Astrocyte (in vitro differentiated cells and primary cell): ENCODE measurements at regions not wholly inside any gene's neighbourhood (a gene's known extent, or its start where the extent isn't known, plus 50 kb on each side); places are given as distances from the start of the nearest gene placed in this dataset.
A peak's percentile ranks its signal among the peaks of the same experiment; 100 is the strongest.

Experiments used
- DNase-seq: peaks from one replicate; pipeline ENCODE4 v3.0.0-alpha.2; 2010; ENCODE audit warnings: low read depth
- FAIRE-seq: peaks from 2 replicates; lab custom pipeline; 2011; peaks lifted over from hg19 to GRCh38; lab: Jason Lieb, UNC
- H2AFZ ChIP-seq: 2 replicates; pipeline ENCODE4 v1.6.0; 2012; ENCODE audit warnings: low read depth, low read length, inconsistent platforms
- H3K27ac ChIP-seq: 2 replicates; pipeline ENCODE4 v1.5.1; 2011; ENCODE audit warnings: low read depth, low read length, inconsistent platforms
- H3K27me3 ChIP-seq: 2 replicates; pipeline ENCODE4 v1.6.0; 2011; ENCODE audit warnings: low read length, inconsistent platforms; ENCODE audit not compliant: insufficient read depth
- H3K36me3 ChIP-seq: 2 replicates; pipeline ENCODE4 v1.5.1; 2011; ENCODE audit warnings: low read length, inconsistent platforms; ENCODE audit not compliant: insufficient read depth
- H3K4me1 ChIP-seq: 2 replicates; pipeline ENCODE4 v1.5.1; 2011; ENCODE audit warnings: low read length, inconsistent platforms; ENCODE audit not compliant: insufficient read depth
- H3K4me2 ChIP-seq: 2 replicates; pipeline ENCODE4 v1.6.0; 2012; ENCODE audit warnings: low read length, inconsistent platforms
- H3K4me3 ChIP-seq: 2 replicates; pipeline ENCODE4 v1.5.1; 2011; ENCODE audit warnings: low read depth, mild to moderate bottlenecking, low read length, inconsistent platforms; ENCODE audit not compliant: insufficient read depth
- H3K79me2 ChIP-seq: 2 replicates; pipeline ENCODE4 v1.6.0; 2012; ENCODE audit warnings: mild to moderate bottlenecking, low read length, inconsistent platforms; ENCODE audit not compliant: insufficient read depth
- H3K9ac ChIP-seq: 2 replicates; pipeline ENCODE4 v1.6.0; 2012; ENCODE audit warnings: mild to moderate bottlenecking, low read length, inconsistent platforms
- H3K9me3 ChIP-seq: 2 replicates; pipeline ENCODE4 v1.5.1; 2012; ENCODE audit warnings: low read depth, mild to moderate bottlenecking, low read length, inconsistent platforms; ENCODE audit not compliant: insufficient read depth
- H4K20me1 ChIP-seq: 2 replicates; pipeline ENCODE4 v1.6.0; 2012; ENCODE audit warnings: low read length, inconsistent platforms; ENCODE audit not compliant: insufficient read depth
- H3K27ac Mint-ChIP-seq: one replicate; pipeline ENCODE4 v1.8.0; 2021; ENCODE audit warnings: mild to moderate bottlenecking, mixed read lengths; ENCODE audit not compliant: unreplicated experiment
- H3K27me3 Mint-ChIP-seq: one replicate; pipeline ENCODE4 v1.8.0; 2021; ENCODE audit warnings: low read depth, mixed read lengths; ENCODE audit not compliant: unreplicated experiment
- H3K36me3 Mint-ChIP-seq: one replicate; pipeline ENCODE4 v1.8.0; 2021; ENCODE audit warnings: low read depth, mixed read lengths; ENCODE audit not compliant: unreplicated experiment
- H3K4me1 Mint-ChIP-seq: one replicate; pipeline ENCODE4 v1.8.0; 2021; ENCODE audit warnings: low read depth, mixed read lengths; ENCODE audit not compliant: unreplicated experiment
- H3K4me3 Mint-ChIP-seq: one replicate; pipeline ENCODE4 v1.8.0; 2021; ENCODE audit warnings: mild to moderate bottlenecking, moderate library complexity, mixed read lengths; ENCODE audit not compliant: unreplicated experiment
- H3K9me3 Mint-ChIP-seq: one replicate; pipeline ENCODE4 v1.8.0; 2021; ENCODE audit warnings: mild to moderate bottlenecking, mixed read lengths; ENCODE audit not compliant: unreplicated experiment
- EZH2 ChIP-seq: IDR thresholded peaks from 2 replicates; pipeline ENCODE4 v1.6.1; 2012; ENCODE audit warnings: mild to moderate bottlenecking, low read length, inconsistent platforms; ENCODE audit not compliant: insufficient read depth
- TF ChIP-seq, protein P1 (sequence below): IDR thresholded peaks from 2 replicates; pipeline ENCODE4 v1.5.1; 2011; ENCODE audit warnings: low read depth, mild to moderate bottlenecking, inconsistent platforms, low read length, moderate library complexity; ENCODE audit not compliant: insufficient read depth

DNA sequence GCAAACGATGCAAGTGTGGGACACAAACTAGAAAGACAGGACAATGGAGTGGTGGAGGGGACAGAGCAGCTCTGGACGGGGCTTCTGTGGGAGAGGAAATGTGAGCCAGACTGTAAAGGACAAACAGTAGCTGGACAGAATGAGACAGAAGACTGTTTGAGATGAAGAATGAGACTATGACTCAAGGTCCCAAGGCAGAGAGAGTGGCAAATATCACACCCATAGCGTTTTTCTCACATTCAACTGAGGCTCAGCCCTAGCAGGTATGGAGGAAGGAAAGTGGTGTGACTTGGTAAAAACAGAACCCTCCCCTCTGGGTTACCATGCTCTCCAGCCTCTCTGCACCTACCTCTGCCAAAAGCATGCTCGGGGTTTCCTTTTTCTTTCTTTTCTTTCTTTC lies 96.5 kb downstream of the RPL27A start:
- peaks cover 34% of the 10 kb centered on the region for H3K36me3 Mint-ChIP-seq
- H3K4me2 ChIP-seq: peak overlapping the region; percentile 9
- H3K4me3 ChIP-seq: no peak overlapping the region
- H3K4me1 Mint-ChIP-seq: peaks cover 48% of the 10 kb centered on the region
- peaks cover 73% of the 10 kb centered on the region for H3K79me2 ChIP-seq
- H3K27ac ChIP-seq: peak overlapping the region; percentile 2
- H4K20me1 ChIP-seq: peaks cover 71% of the 10 kb centered on the region
- H3K27me3 ChIP-seq: no peaks in the 10 kb centered on the region
- no peak overlapping the region for H3K27ac Mint-ChIP-seq
- no peaks in the 10 kb centered on the region for H3K9me3 ChIP-seq
- no peak for FAIRE-seq
- no peak for TF ChIP-seq EZH2
- TF ChIP-seq, protein P1, sequence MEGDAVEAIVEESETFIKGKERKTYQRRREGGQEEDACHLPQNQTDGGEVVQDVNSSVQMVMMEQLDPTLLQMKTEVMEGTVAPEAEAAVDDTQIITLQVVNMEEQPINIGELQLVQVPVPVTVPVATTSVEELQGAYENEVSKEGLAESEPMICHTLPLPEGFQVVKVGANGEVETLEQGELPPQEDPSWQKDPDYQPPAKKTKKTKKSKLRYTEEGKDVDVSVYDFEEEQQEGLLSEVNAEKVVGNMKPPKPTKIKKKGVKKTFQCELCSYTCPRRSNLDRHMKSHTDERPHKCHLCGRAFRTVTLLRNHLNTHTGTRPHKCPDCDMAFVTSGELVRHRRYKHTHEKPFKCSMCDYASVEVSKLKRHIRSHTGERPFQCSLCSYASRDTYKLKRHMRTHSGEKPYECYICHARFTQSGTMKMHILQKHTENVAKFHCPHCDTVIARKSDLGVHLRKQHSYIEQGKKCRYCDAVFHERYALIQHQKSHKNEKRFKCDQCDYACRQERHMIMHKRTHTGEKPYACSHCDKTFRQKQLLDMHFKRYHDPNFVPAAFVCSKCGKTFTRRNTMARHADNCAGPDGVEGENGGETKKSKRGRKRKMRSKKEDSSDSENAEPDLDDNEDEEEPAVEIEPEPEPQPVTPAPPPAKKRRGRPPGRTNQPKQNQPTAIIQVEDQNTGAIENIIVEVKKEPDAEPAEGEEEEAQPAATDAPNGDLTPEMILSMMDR: no peak
- H3K9me3 Mint-ChIP-seq: no peaks in the 10 kb centered on the region
- no peak overlapping the region for H3K9ac ChIP-seq
- no peaks in the 10 kb centered on the region for H3K27me3 Mint-ChIP-seq
- peaks cover 2% of the 10 kb centered on the region for H3K36me3 ChIP-seq
- no peak for DNase-seq
- H3K4me3 Mint-ChIP-seq: no peak overlapping the region
- H3K4me1 ChIP-seq: peaks cover 16% of the 10 kb centered on the region
- no peak overlapping the region for H2AFZ ChIP-seq

DNA sequence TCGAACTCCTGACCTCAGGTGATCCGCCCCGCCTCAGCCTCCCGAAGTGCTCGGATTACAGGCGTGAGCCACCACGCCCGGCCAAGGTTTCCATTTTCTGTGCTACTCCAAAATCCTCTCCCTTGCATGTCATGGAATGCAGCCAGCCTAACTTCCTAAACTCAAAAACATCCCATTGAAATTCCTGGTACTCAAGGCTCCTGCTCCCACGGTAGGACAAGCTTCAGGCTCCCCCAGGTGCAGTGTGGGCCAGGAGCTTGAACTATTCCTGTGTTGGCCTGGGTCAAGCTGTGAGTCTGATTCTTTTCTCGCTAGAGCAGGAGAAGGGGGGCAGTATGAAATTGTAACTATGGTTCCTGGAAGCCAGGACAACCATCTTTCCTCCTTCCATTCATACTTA lies 97.1 kb downstream of the RPL27A start:
- Histone ChIP-seq H3K27ac (no peak overlapping the region), H3K4me3 (no peak overlapping the region), H3K27me3 (no peaks in the 10 kb centered on the region), H3K9ac (no peak overlapping the region), H3K79me2 (peaks cover 71% of the 10 kb centered on the region), H4K20me1 (peaks cover 70% of the 10 kb centered on the region), H3K4me1 (peaks cover 16% of the 10 kb centered on the region), H3K9me3 (no peaks in the 10 kb centered on the region), H2AFZ (no peak overlapping the region), H3K36me3 (peaks cover 2% of the 10 kb centered on the region), H3K4me2 (no peak overlapping the region)
- Mint-ChIP-seq H3K27me3 (no peaks in the 10 kb centered on the region), H3K4me1 (peaks cover 45% of the 10 kb centered on the region), H3K4me3 (no peak overlapping the region), H3K36me3 (peaks cover 32% of the 10 kb centered on the region), H3K9me3 (no peaks in the 10 kb centered on the region), H3K27ac (no peak overlapping the region)
- FAIRE-seq (no peak), DNase-seq (no peak)
- no peak for TF ChIP-seq EZH2
- TF ChIP-seq, protein P1: no peak

GRCh38 chr11:8784954-8785353 lies 102.4 kb downstream of the RPL27A start:
- Histone ChIP-seq H3K9me3 (no peaks in the 10 kb centered on the region), H3K4me1 (no peaks in the 10 kb centered on the region)
- no peak for DNase-seq

More at GRCh38 chr11:8784954-8785353, 102.4 kb downstream of the RPL27A start:
- Histone ChIP-seq H4K20me1 (peaks cover 87% of the 10 kb centered on the region), H3K4me2 (no peak overlapping the region), H3K9ac (no peak overlapping the region), H3K27me3 (no peaks in the 10 kb centered on the region), H3K27ac (no peak overlapping the region), H2AFZ (no peak overlapping the region), H3K36me3 (peaks cover 1% of the 10 kb centered on the region), H3K4me3 (no peak overlapping the region), H3K79me2 (peaks cover 85% of the 10 kb centered on the region)
- H3K36me3 Mint-ChIP-seq: peaks cover 19% of the 10 kb centered on the region
- no peaks in the 10 kb centered on the region for H3K9me3 Mint-ChIP-seq
- TF ChIP-seq, protein P1: no peak
- no peak for TF ChIP-seq EZH2
- peaks cover 27% of the 10 kb centered on the region for H3K4me1 Mint-ChIP-seq
- H3K27me3 Mint-ChIP-seq: no peaks in the 10 kb centered on the region
- FAIRE-seq: no peak
- no peak overlapping the region for H3K27ac Mint-ChIP-seq
- H3K4me3 Mint-ChIP-seq: no peak overlapping the region
